GM18867 (cell line): ENCODE measurements at regions not wholly inside any gene's neighbourhood (a gene's known extent, or its start where the extent isn't known, plus 50 kb on each side); places are given as distances from the start of the nearest gene placed in this dataset.
"Not testable (repeated sequence)": the region's sequence is repeated elsewhere in the genome, so short reads cannot be mapped to it uniquely, and the experiment has no call there.

ENCODE experiments used
- ATAC-seq: cut with Tn5 transposase; IDR thresholded peaks from one replicate; pipeline ENCODE4 v1.9.1; 2021; ENCODE audit warnings: mild to moderate bottlenecking, moderate library complexity; ENCODE audit not compliant: unreplicated experiment

- ATAC-seq = no peak
Observed at GRCh38 chr14:105941226-105942166, 415.1 kb downstream of the TMEM121 start.

GRCh38 chr14:105942725-105943124, 416.3 kb downstream of the TMEM121 start:
- ATAC-seq = not testable (repeated sequence)

DNA sequence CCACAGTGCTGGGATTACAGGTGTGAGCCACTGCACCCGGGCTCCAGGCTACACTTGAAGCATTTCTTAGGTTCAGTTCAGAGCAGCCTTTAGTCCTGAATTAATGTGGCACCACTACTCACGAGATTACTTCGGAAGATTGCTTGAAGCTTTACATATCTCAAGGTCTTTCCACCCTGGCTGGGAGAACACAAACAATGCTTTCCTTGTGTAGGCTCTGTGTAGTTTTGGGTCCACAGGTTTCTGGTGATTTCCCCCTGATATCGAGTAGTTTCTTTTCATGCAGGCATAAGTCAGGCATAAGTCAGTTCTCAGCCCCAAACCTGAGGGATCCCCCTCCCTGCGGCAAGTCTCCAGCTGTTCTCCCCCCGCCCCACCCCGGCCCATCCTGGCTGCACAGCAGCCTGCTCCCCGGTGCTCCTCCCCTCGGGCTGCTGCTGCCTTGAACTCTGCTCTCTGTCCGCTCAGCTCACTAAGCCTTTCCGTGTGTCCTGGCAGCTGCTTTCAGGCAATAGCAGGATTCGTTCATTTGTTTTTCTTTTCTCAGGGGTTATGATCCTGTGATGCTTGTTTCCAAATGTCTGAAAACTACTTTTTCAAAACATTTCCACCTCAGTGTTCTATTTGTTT, 417.7 kb downstream of the TMEM121 start:
- no peak for ATAC-seq

DNA sequence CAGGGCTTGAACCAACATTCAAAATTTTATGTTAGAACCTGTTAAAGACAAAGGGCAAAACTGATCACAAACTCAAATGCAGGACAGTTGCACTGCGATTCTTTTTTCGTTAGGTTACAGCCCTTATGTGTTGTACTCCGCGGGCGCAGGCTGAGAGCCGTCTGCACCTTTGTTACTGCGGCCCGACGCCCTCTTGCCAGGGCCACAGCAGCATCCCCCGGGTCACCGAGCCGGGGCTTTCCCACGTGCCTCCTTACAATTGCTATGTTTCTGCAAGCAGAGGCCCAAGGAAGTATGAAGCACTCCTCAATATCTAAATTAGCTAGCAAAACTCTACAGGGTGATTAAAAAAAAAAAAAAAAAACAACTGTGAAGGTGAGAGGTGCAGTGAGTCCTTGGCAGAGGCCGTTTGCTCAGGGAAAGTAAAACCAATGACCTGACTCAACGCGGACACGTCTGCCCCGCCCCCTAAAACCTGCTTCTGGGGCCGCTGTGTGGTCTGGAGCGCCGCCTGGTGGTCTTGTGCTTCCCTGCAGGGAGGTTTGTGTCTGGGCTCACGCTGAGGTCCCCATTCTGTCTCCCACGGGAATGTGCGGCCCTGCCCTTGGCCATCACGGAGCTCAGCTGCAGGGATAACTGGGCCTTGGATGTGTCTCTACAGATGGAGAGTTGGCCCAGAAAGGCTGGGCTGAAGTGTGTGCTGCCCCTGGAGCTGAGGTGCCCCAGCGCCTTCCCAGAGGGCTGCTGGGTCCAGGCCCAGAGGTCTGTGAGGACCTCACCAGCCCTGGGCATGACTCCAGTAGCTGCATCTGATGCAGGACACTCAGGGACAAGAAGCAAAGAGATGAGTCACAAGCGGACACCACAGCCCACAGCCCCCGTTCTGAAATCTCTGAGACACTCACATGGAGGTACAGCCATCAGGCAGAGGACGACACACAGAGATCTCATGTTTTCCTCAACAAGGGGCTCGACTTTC, 418.5 kb downstream of the TMEM121 start:
- no peak for ATAC-seq

GRCh38 chr14:105945896-105946295, 419.5 kb downstream of the TMEM121 start:
- ATAC-seq = no peak

- ATAC-seq = no peak
Observed at GRCh38 chr14:105947599-105947998, 421.2 kb downstream of the TMEM121 start.

- not testable (repeated sequence) for ATAC-seq
Observed at GRCh38 chr14:105948955-105949354, 422.6 kb downstream of the TMEM121 start.

- not testable (repeated sequence) for ATAC-seq
Observed at GRCh38 chr14:105950364-105950892, 424.0 kb downstream of the TMEM121 start.

- no peak for ATAC-seq
Observed at GRCh38 chr14:105951399-105951798, 425.0 kb downstream of the TMEM121 start.

GRCh38 chr14:105952222-105952621, 425.8 kb downstream of the TMEM121 start:
- no peak for ATAC-seq

DNA sequence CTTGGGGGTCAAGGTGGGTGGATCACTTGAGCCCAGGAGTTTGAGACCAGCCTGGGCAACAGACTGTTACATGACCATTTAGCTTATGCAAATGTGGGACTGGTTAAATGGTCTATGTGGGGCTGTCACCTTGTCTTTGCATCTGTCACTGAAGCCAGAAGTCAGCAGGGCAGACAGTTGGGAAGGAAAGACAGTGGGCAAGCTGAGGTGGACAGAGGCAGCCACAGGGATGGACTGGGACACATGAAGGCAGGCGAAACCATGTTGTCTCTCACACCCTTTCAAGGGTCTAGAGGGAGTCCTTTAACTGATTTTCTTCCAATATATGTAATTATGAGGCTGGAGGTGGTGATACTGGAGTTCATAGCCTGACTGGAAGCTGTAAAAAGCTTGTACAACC, 426.4 kb downstream of the TMEM121 start:
- no peak for ATAC-seq

GRCh38 chr14:105961625-105962024, 435.2 kb downstream of the TMEM121 start:
- ATAC-seq = not testable (repeated sequence)

DNA sequence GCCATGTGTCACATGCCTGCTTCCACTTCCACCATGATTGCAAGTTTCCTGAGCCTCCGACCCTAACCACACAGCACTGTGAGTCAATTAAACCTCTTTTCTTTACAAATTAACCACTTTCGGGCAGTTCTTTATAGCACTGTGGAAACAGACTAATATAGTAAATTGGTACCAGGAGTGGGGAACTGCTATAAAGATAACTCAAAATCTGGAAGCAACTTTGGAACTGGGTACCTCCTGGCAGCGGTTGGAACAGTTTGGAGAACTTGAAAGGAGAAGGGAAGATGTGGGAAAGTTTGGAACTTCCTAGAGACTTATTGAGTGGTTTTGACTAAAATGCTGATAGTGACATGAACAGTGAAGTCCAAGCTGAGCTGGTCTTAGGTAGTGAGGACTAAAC, 436.1 kb downstream of the TMEM121 start:
- no peak for ATAC-seq

DNA sequence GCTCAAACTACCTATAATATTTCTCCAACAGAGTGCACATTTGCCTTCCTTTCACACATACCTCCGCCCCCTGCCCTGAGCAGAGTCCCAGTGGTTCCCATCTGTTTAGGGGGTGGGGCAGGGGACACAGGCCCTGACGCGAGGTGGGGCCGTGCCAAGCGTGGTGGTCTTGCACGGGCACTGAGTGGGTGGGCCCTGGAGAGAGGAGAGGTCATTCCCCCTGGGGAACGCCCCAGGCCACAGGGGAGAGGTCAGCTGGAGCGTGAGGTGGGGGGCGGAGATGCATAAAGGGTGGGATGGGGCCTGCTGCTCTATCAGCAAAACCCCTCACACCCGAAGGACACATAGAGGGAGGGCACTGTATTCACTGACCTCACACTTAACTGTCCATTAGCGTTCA, 441.9 kb downstream of the TMEM121 start:
- ATAC-seq = no peak

DNA sequence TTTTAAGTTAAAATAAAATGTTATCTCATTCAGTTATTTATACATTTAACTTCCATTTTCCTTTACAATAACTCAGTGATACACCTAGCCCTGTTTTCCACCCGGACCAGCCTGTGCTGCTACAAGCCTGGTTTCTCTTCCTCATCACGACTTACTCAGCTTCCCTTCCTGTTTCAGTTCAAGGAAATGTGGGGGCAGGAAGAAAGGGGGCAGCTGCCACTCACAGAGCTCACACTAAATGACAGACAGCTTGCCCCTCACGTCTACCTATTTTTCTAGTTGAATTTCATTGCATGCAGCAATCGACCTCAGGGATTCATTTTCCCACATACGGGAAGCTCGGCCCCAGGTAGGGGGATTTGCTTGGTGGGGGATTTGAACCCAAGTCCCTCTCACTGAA, 442.6 kb downstream of the TMEM121 start:
- ATAC-seq = not testable (repeated sequence)

GRCh38 chr14:105970821-105971220, 444.4 kb downstream of the TMEM121 start:
- not testable (repeated sequence) for ATAC-seq

- no peak for ATAC-seq
Observed at GRCh38 chr14:105971593-105972500, 445.5 kb downstream of the TMEM121 start.

GRCh38 chr14:105974902-105975301, 448.5 kb downstream of the TMEM121 start:
- ATAC-seq = no peak

- ATAC-seq = no peak
Observed at GRCh38 chr14:105978618-105979295, 452.4 kb downstream of the TMEM121 start.
